ENCODE measurements at regions not wholly inside any gene's neighbourhood (a gene's known extent, or its start where the extent isn't known, plus 50 kb on each side); places are given as distances from the start of the nearest gene placed in this dataset.

GRCh38 chr17:12365805-12366204, 299.9 kb upstream of the MYOCD start:
- H3K27me3 Mint-ChIP-seq = no peaks in the 10 kb centered on the region
- H3K4me1 Mint-ChIP-seq = no peaks in the 10 kb centered on the region
- H3K4me3 Mint-ChIP-seq = no peak overlapping the region
- no peak overlapping the region for H3K27ac Mint-ChIP-seq
- intact Hi-C loops (cut with micrococcal nuclease) = no loop called here
- no peaks in the 10 kb centered on the region for H3K36me3 Mint-ChIP-seq (ENCODE audit: low read depth)
- H3K9me3 Mint-ChIP-seq = peaks cover 13% of the 10 kb centered on the region
- DNase-seq = no peak

GRCh38 chr17:12369065-12369464, 296.6 kb upstream of the MYOCD start:
- H3K4me3 Mint-ChIP-seq = no peak overlapping the region
- no peaks in the 10 kb centered on the region for H3K27me3 Mint-ChIP-seq
- H3K36me3 Mint-ChIP-seq (ENCODE audit: low read depth) = no peaks in the 10 kb centered on the region
- intact Hi-C loops (cut with micrococcal nuclease) = no loop called here
- peaks cover 13% of the 10 kb centered on the region for H3K9me3 Mint-ChIP-seq
- H3K4me1 Mint-ChIP-seq = no peaks in the 10 kb centered on the region
- no peak for DNase-seq
- no peak overlapping the region for H3K27ac Mint-ChIP-seq

GRCh38 chr17:12376276-12376675, 289.4 kb upstream of the MYOCD start:
- Mint-ChIP-seq H3K4me1 (no peaks in the 10 kb centered on the region), H3K27ac (no peak overlapping the region), H3K27me3 (no peaks in the 10 kb centered on the region), H3K36me3 (ENCODE audit: low read depth) (no peaks in the 10 kb centered on the region), H3K9me3 (peaks cover 9% of the 10 kb centered on the region), H3K4me3 (no peak overlapping the region)
- intact Hi-C loops (cut with micrococcal nuclease) = no loop called here
- peak; percentile 6 for DNase-seq

- Mint-ChIP-seq H3K27ac (no peak overlapping the region), H3K9me3 (peaks cover 5% of the 10 kb centered on the region), H3K27me3 (no peaks in the 10 kb centered on the region), H3K4me3 (no peak overlapping the region), H3K4me1 (no peaks in the 10 kb centered on the region), H3K36me3 (ENCODE audit: low read depth) (no peaks in the 10 kb centered on the region)
- intact Hi-C loops (cut with micrococcal nuclease) = no loop called here
- peak; percentile 11 for DNase-seq
Measured at GRCh38 chr17:12386225-12386624, 279.5 kb upstream of the MYOCD start.

- no peak overlapping the region for H3K27ac Mint-ChIP-seq
- H3K36me3 Mint-ChIP-seq (ENCODE audit: low read depth) = no peaks in the 10 kb centered on the region
- no peaks in the 10 kb centered on the region for H3K9me3 Mint-ChIP-seq
- intact Hi-C loops (cut with micrococcal nuclease) = no loop called here
- no peak for DNase-seq
- no peaks in the 10 kb centered on the region for H3K27me3 Mint-ChIP-seq
- no peak overlapping the region for H3K4me3 Mint-ChIP-seq
- no peaks in the 10 kb centered on the region for H3K4me1 Mint-ChIP-seq
Measured at GRCh38 chr17:12388226-12388625, 277.5 kb upstream of the MYOCD start.

- intact Hi-C loops (cut with micrococcal nuclease) = no loop called here
- H3K36me3 Mint-ChIP-seq (ENCODE audit: low read depth) = no peaks in the 10 kb centered on the region
- H3K4me3 Mint-ChIP-seq = no peak overlapping the region
- peak; percentile 30 for DNase-seq
- H3K27ac Mint-ChIP-seq = no peak overlapping the region
- no peaks in the 10 kb centered on the region for H3K4me1 Mint-ChIP-seq
- H3K9me3 Mint-ChIP-seq = no peaks in the 10 kb centered on the region
- H3K27me3 Mint-ChIP-seq = no peaks in the 10 kb centered on the region
Measured at GRCh38 chr17:12389421-12389820, 276.3 kb upstream of the MYOCD start.

- Mint-ChIP-seq H3K4me3 (no peak overlapping the region), H3K9me3 (no peaks in the 10 kb centered on the region), H3K27me3 (no peaks in the 10 kb centered on the region), H3K4me1 (no peaks in the 10 kb centered on the region), H3K36me3 (ENCODE audit: low read depth) (no peaks in the 10 kb centered on the region), H3K27ac (no peak overlapping the region)
- intact Hi-C loops (cut with micrococcal nuclease) = no loop called here
- DNase-seq = peak; percentile 4
Measured at GRCh38 chr17:12390631-12391030, 275.1 kb upstream of the MYOCD start.

GRCh38 chr17:12391468-12391867, 274.2 kb upstream of the MYOCD start:
- H3K27ac Mint-ChIP-seq = no peak overlapping the region
- H3K4me1 Mint-ChIP-seq = no peaks in the 10 kb centered on the region
- DNase-seq = peak; percentile 3
- intact Hi-C loops (cut with micrococcal nuclease) = no loop called here
- H3K4me3 Mint-ChIP-seq = no peak overlapping the region
- H3K9me3 Mint-ChIP-seq = peaks cover 3% of the 10 kb centered on the region
- H3K27me3 Mint-ChIP-seq = no peaks in the 10 kb centered on the region
- H3K36me3 Mint-ChIP-seq (ENCODE audit: low read depth) = no peaks in the 10 kb centered on the region

GRCh38 chr17:12395733-12396354, 269.8 kb upstream of the MYOCD start:
- no peaks in the 10 kb centered on the region for H3K27me3 Mint-ChIP-seq
- no peaks in the 10 kb centered on the region for H3K4me1 Mint-ChIP-seq
- peaks cover 4% of the 10 kb centered on the region for H3K9me3 Mint-ChIP-seq
- peak; percentile 29 for DNase-seq
- intact Hi-C loops (cut with micrococcal nuclease) = no loop called here
- H3K27ac Mint-ChIP-seq = no peak overlapping the region
- no peak overlapping the region for H3K4me3 Mint-ChIP-seq
- no peaks in the 10 kb centered on the region for H3K36me3 Mint-ChIP-seq (ENCODE audit: low read depth)

GRCh38 chr17:12398441-12399051, 267.1 kb upstream of the MYOCD start:
- Mint-ChIP-seq H3K9me3 (peaks cover 7% of the 10 kb centered on the region), H3K27ac (no peak overlapping the region), H3K36me3 (ENCODE audit: low read depth) (no peaks in the 10 kb centered on the region), H3K4me3 (no peak overlapping the region), H3K27me3 (no peaks in the 10 kb centered on the region), H3K4me1 (no peaks in the 10 kb centered on the region)
- intact Hi-C loops (cut with micrococcal nuclease) = no loop called here
- DNase-seq = peak; percentile 27

- Mint-ChIP-seq H3K27ac (no peak overlapping the region), H3K4me3 (no peak overlapping the region), H3K36me3 (ENCODE audit: low read depth) (no peaks in the 10 kb centered on the region), H3K27me3 (no peaks in the 10 kb centered on the region), H3K4me1 (no peaks in the 10 kb centered on the region), H3K9me3 (peaks cover 8% of the 10 kb centered on the region)
- DNase-seq = no peak
- intact Hi-C loops (cut with micrococcal nuclease) = no loop called here
Measured at GRCh38 chr17:12402963-12403622, 262.6 kb upstream of the MYOCD start.

GRCh38 chr17:12403881-12404398, 261.8 kb upstream of the MYOCD start:
- Mint-ChIP-seq H3K9me3 (peaks cover 8% of the 10 kb centered on the region), H3K27me3 (no peaks in the 10 kb centered on the region), H3K4me1 (no peaks in the 10 kb centered on the region), H3K27ac (no peak overlapping the region), H3K36me3 (ENCODE audit: low read depth) (no peaks in the 10 kb centered on the region), H3K4me3 (no peak overlapping the region)
- no peak for DNase-seq
- intact Hi-C loops (cut with micrococcal nuclease) = no loop called here

- no peak for DNase-seq
- Mint-ChIP-seq H3K27me3 (no peaks in the 10 kb centered on the region), H3K4me1 (no peaks in the 10 kb centered on the region), H3K9me3 (peaks cover 12% of the 10 kb centered on the region), H3K27ac (no peak overlapping the region), H3K36me3 (ENCODE audit: low read depth) (no peaks in the 10 kb centered on the region), H3K4me3 (no peak overlapping the region)
- intact Hi-C loops (cut with micrococcal nuclease) = no loop called here
Measured at GRCh38 chr17:12406623-12407215, 259.0 kb upstream of the MYOCD start.

Data from activated CD4-positive, alpha-beta T cell treated with anti-CD3 and anti-CD28 coated beads, Interleukin-2, amount 10 ng/mL, durations not matched to agents 24 days and 14 days (primary cell).